NB4 (cell line): ENCODE measurements at regions not wholly inside any gene's neighbourhood (a gene's known extent, or its start where the extent isn't known, plus 50 kb on each side); places are given as distances from the start of the nearest gene placed in this dataset.

Source experiments
- CTCF ChIP-seq: IDR thresholded peaks from one replicate; pipeline ENCODE4 v1.5.1; 2012; ENCODE audit warnings: low read depth, low read length
- MAX ChIP-seq: IDR thresholded peaks from 2 replicates; pipeline ENCODE4 v1.6.1; 2011; ENCODE audit warnings: low read depth, low read length
- POLR2A ChIP-seq: IDR thresholded peaks from 2 replicates; pipeline ENCODE4 v1.6.1; 2011; ENCODE audit warnings: mild to moderate bottlenecking; ENCODE audit not compliant: insufficient read length; ENCODE audit errors: extremely low read depth

- TF ChIP-seq CTCF (no peak), POLR2A (no peak), MAX (no peak)
Measured at GRCh38 chr14:25875475-25875874, 722.4 kb downstream of the NOVA1 start.
